ENCODE measurements at regions not wholly inside any gene's neighbourhood (a gene's known extent, or its start where the extent isn't known, plus 50 kb on each side); places are given as distances from the start of the nearest gene placed in this dataset.

DNA sequence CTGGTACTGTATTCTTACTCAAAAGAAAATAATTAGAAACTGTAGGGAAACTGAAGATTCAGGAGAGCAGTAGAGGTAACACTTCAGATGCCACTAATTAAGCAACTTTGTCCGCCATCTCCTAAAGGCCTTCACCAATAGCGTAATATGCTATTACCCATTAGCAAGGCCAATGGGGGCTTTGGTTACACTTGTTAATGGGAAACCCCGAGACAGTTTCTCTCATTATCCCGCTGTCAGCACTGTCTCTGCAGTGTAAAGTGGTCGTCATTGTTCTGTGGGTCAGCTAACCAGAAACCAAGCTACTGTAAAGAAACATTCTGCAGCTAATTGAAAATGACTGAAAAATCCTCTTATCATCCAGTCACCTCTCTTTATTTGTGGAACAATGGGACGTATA, 468.0 kb upstream of the POU3F2 start:
- Histone ChIP-seq H3K27me3 (ENCODE audit: control insufficient read depth in 2 of 2, insufficient read depth in 2 of 2, low read length in 2 of 2) (no peaks in the 10 kb centered on the region), H3K4me3 (ENCODE audit: low read length) (no peak overlapping the region), H3K27ac (ENCODE audit: low read depth, low read length) (no peak overlapping the region), H3K36me3 (ENCODE audit: control insufficient read depth in 2 of 3, insufficient read depth in 3 of 3, low read length in 3 of 3) (no peaks in the 10 kb centered on the region), H3K9me3 (ENCODE audit: control insufficient read depth in 2 of 3, low read length in 3 of 3) (no peaks in the 10 kb centered on the region), H3K4me1 (ENCODE audit: control insufficient read depth in 2 of 2, insufficient read depth in 2 of 2, low read length in 2 of 2) (no peaks in the 10 kb centered on the region)
- CTCF ChIA-PET: no interaction called here
- Mint-ChIP-seq H3K27ac (no peak overlapping the region), H3K36me3 (no peaks in the 10 kb centered on the region), H3K4me3 (no peak overlapping the region), H3K4me1 (no peaks in the 10 kb centered on the region), H3K9me3 (peaks cover 0 to 11% (median 2%) of the 10 kb centered on the region in 11 donors), H3K27me3 (no peaks in the 10 kb centered on the region)
- no peak for ATAC-seq
- POLR2A ChIA-PET: no interaction called here
- no peak for DNase-seq
- intact Hi-C loops (cut with micrococcal nuclease): no loop called here

DNA sequence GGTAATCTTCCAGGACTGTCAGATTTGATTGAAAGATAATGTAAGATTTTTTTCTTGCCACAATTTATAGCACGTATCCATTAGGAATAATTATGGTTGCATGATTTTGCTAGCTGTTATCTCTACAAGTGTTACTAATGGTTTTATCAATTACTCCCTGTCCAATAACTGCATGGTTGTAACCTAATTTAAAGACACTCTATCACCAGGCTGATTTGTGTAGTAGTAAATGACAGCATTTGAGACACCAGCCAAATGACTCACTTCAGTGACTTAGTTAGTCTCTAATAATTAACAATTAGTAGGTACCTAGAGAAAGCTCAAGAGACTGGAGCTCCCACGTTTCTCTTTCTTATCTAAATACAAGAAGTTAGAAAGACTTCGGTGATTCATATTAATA, 453.8 kb upstream of the POU3F2 start:
- Histone ChIP-seq H3K27me3 (ENCODE audit: control insufficient read depth in 2 of 2, insufficient read depth in 2 of 2, low read length in 2 of 2) (no peaks in the 10 kb centered on the region), H3K9me3 (ENCODE audit: control insufficient read depth in 2 of 3, low read length in 3 of 3) (no peaks in the 10 kb centered on the region), H3K4me1 (ENCODE audit: control insufficient read depth in 2 of 2, insufficient read depth in 2 of 2, low read length in 2 of 2) (no peaks in the 10 kb centered on the region), H3K27ac (ENCODE audit: low read depth, low read length) (no peak overlapping the region), H3K4me3 (ENCODE audit: low read length) (no peak overlapping the region), H3K36me3 (ENCODE audit: control insufficient read depth in 2 of 3, insufficient read depth in 3 of 3, low read length in 3 of 3) (no peaks in the 10 kb centered on the region)
- H3K27me3 Mint-ChIP-seq: no peaks in the 10 kb centered on the region
- intact Hi-C loops (cut with micrococcal nuclease): no loop called here
- ChIA-PET POLR2A (no interaction called here), CTCF (no interaction called here)
- H3K4me3 Mint-ChIP-seq: no peak overlapping the region
- peaks cover 0 to 13% (median 0%) of the 10 kb centered on the region in 11 donors for H3K9me3 Mint-ChIP-seq
- ATAC-seq: no peak
- no peak for DNase-seq
- no peaks in the 10 kb centered on the region for H3K4me1 Mint-ChIP-seq
- H3K27ac Mint-ChIP-seq: no peak overlapping the region
- H3K36me3 Mint-ChIP-seq: no peaks in the 10 kb centered on the region

DNA sequence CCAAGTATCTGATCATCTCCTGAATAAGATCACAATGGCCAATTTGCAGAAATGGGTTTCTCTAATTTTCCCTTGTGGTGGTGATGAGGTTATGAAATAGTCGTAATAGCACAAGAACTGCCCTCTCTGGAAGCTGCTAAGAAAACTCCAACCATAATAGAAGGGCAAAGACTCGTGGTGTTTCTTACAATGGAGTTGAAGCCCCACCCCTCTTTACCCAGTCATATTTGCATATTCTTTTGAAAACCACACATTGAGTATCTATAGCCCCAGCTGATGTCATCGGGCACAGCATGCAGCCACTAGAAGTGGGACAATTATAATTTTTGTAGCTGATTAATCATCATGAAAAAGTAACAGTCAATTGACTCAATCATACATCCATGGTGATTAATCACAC, 452.1 kb upstream of the POU3F2 start:
- no peaks in the 10 kb centered on the region for H3K4me1 Mint-ChIP-seq
- H3K4me3 Mint-ChIP-seq: no peak overlapping the region
- POLR2A ChIA-PET: no interaction called here
- Histone ChIP-seq H3K27ac (ENCODE audit: low read depth, low read length) (no peak overlapping the region), H3K4me3 (ENCODE audit: low read length) (no peak overlapping the region), H3K9me3 (ENCODE audit: control insufficient read depth in 2 of 3, low read length in 3 of 3) (no peaks in the 10 kb centered on the region), H3K27me3 (ENCODE audit: control insufficient read depth in 2 of 2, insufficient read depth in 2 of 2, low read length in 2 of 2) (no peaks in the 10 kb centered on the region), H3K4me1 (ENCODE audit: control insufficient read depth in 2 of 2, insufficient read depth in 2 of 2, low read length in 2 of 2) (no peaks in the 10 kb centered on the region), H3K36me3 (ENCODE audit: control insufficient read depth in 2 of 3, insufficient read depth in 3 of 3, low read length in 3 of 3) (no peaks in the 10 kb centered on the region)
- CTCF ChIA-PET: no interaction called here
- peaks cover 0 to 10% (median 0%) of the 10 kb centered on the region in 11 donors for H3K9me3 Mint-ChIP-seq
- no peaks in the 10 kb centered on the region for H3K36me3 Mint-ChIP-seq
- intact Hi-C loops (cut with micrococcal nuclease): no loop called here
- DNase-seq (no peak), ATAC-seq (no peak)
- H3K27ac Mint-ChIP-seq: no peak overlapping the region
- H3K27me3 Mint-ChIP-seq: no peaks in the 10 kb centered on the region

DNA sequence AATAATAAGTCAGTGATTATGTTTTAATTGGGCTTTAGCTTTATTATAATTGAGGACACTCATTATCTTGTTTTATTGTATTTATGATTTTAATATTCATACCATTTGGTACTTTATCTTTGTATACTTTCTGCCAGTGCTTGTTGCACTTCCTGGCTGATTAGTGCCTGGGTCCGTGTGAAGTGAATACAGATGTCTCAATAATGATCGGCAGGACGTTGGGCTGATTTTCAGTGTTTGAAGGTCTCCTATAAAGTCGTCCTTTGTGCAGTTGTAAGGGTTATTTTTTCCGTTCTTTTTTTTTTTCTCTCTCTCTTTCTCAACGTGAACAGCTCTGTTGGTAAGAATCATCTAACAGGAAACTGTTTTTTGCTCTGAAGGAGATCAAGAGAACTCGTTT, 450.0 kb upstream of the POU3F2 start:
- Mint-ChIP-seq H3K36me3 (no peaks in the 10 kb centered on the region), H3K9me3 (peaks cover 0 to 5% (median 0%) of the 10 kb centered on the region in 11 donors), H3K27me3 (no peaks in the 10 kb centered on the region), H3K4me3 (no peak overlapping the region), H3K27ac (no peak overlapping the region), H3K4me1 (no peaks in the 10 kb centered on the region)
- H3K4me1 ChIP-seq (ENCODE audit: control insufficient read depth in 2 of 2, insufficient read depth in 2 of 2, low read length in 2 of 2): no peaks in the 10 kb centered on the region
- H3K27ac ChIP-seq (ENCODE audit: low read depth, low read length): no peak overlapping the region
- POLR2A ChIA-PET: no interaction called here
- ATAC-seq: no peak
- H3K27me3 ChIP-seq (ENCODE audit: control insufficient read depth in 2 of 2, insufficient read depth in 2 of 2, low read length in 2 of 2): no peaks in the 10 kb centered on the region
- DNase-seq: no peak
- intact Hi-C loops (cut with micrococcal nuclease): no loop called here
- no peaks in the 10 kb centered on the region for H3K9me3 ChIP-seq (ENCODE audit: control insufficient read depth in 2 of 3, low read length in 3 of 3)
- CTCF ChIA-PET: no interaction called here
- H3K4me3 ChIP-seq (ENCODE audit: low read length): no peak overlapping the region
- no peaks in the 10 kb centered on the region for H3K36me3 ChIP-seq (ENCODE audit: control insufficient read depth in 2 of 3, insufficient read depth in 3 of 3, low read length in 3 of 3)

DNA sequence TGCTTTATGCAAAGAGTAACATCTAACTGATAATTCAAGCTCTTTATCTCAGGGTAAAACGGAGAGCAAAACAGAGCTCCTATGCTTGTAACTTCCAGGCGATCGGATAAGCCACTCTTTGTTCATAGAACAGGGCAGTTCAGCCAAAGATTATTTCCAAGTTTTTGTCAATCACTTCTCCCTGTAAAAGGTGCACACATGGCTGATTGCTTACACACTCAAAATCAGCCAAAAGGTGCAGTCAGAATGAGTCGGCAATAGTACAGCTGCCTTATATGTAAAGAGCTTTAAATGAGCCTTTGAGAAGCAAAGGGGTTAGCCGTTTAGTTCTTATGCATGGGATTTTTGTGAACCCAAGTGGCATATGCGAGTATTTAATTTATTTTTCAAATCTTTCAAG, 449.6 kb upstream of the POU3F2 start:
- H3K4me3 ChIP-seq (ENCODE audit: low read length): no peak overlapping the region
- H3K36me3 ChIP-seq (ENCODE audit: control insufficient read depth in 2 of 3, insufficient read depth in 3 of 3, low read length in 3 of 3): no peaks in the 10 kb centered on the region
- H3K4me3 Mint-ChIP-seq: no peak overlapping the region
- H3K4me1 Mint-ChIP-seq: no peaks in the 10 kb centered on the region
- no peaks in the 10 kb centered on the region for H3K27me3 ChIP-seq (ENCODE audit: control insufficient read depth in 2 of 2, insufficient read depth in 2 of 2, low read length in 2 of 2)
- H3K27ac Mint-ChIP-seq: no peak overlapping the region
- intact Hi-C loops (cut with micrococcal nuclease): no loop called here
- H3K9me3 Mint-ChIP-seq: peaks cover 0 to 5% (median 0%) of the 10 kb centered on the region in 11 donors
- H3K27ac ChIP-seq (ENCODE audit: low read depth, low read length): no peak overlapping the region
- H3K4me1 ChIP-seq (ENCODE audit: control insufficient read depth in 2 of 2, insufficient read depth in 2 of 2, low read length in 2 of 2): no peaks in the 10 kb centered on the region
- DNase-seq (no peak), ATAC-seq (no peak)
- no peaks in the 10 kb centered on the region for H3K36me3 Mint-ChIP-seq
- POLR2A ChIA-PET: no interaction called here
- no peaks in the 10 kb centered on the region for H3K27me3 Mint-ChIP-seq
- CTCF ChIA-PET: no interaction called here
- no peaks in the 10 kb centered on the region for H3K9me3 ChIP-seq (ENCODE audit: control insufficient read depth in 2 of 3, low read length in 3 of 3)

DNA sequence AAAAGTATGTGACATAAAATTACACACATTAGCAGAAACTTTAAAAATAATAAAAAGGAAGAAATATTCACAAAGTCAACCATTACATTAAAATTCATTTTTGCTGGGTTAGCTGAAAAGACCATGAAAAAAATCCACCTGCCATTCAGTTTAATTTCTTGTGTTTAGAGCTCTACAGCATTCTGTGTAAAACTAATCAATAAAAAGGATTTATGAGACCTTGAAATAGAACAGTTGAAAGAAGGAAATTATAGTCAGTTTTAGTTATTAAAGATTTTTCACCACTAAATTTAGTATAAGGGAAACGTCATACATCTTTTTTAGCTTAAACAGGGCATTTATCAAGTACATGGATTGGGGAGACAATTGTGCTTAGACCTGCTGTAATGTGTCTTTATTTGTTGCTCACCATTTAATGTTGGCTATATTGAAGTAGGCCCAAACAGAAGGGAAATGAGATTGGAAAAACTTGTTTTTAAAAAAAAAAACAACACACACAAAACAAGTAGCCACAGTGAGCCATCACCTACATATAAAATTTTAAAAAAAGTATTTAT, 438.7 kb upstream of the POU3F2 start:
- ChIA-PET CTCF (no interaction called here), POLR2A (no interaction called here)
- Mint-ChIP-seq H3K27me3 (no peaks in the 10 kb centered on the region), H3K27ac (no peak overlapping the region), H3K4me1 (no peaks in the 10 kb centered on the region), H3K36me3 (no peaks in the 10 kb centered on the region), H3K9me3 (peaks cover 0 to 19% (median 0%) of the 10 kb centered on the region in 11 donors), H3K4me3 (no peak overlapping the region)
- H3K4me3 ChIP-seq (ENCODE audit: low read length): no peak overlapping the region
- ATAC-seq: no peak
- no peak overlapping the region for H3K27ac ChIP-seq (ENCODE audit: low read depth, low read length)
- no peaks in the 10 kb centered on the region for H3K27me3 ChIP-seq (ENCODE audit: control insufficient read depth in 2 of 2, insufficient read depth in 2 of 2, low read length in 2 of 2)
- DNase-seq: no peak
- no peaks in the 10 kb centered on the region for H3K9me3 ChIP-seq (ENCODE audit: control insufficient read depth in 2 of 3, low read length in 3 of 3)
- intact Hi-C loops (cut with micrococcal nuclease): no loop called here
- H3K36me3 ChIP-seq (ENCODE audit: control insufficient read depth in 2 of 3, insufficient read depth in 3 of 3, low read length in 3 of 3): no peaks in the 10 kb centered on the region
- no peaks in the 10 kb centered on the region for H3K4me1 ChIP-seq (ENCODE audit: control insufficient read depth in 2 of 2, insufficient read depth in 2 of 2, low read length in 2 of 2)

DNA sequence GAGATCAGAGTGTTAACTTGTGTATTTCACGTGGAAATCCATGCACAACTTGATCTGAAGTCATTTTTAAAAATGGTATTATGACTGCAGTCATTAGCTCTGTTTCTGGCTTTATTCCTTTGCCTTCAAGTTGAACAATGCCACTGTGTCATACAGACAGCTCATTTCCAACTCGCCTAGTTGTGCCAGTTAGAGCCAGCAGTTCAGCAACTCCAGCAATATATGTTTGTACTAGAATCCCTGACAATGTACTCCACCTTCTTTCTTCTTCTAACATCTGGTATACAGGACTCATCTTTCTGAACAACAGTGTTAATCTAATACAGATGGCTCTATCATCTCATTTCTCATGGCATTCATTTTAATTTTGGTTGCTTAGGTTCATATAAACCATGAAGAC, 418.3 kb upstream of the POU3F2 start:
- Mint-ChIP-seq H3K27me3 (no peaks in the 10 kb centered on the region), H3K27ac (peak overlapping the region in 1 of 9 donors; percentile 9), H3K4me1 (no peaks in the 10 kb centered on the region), H3K36me3 (no peaks in the 10 kb centered on the region), H3K4me3 (peak overlapping the region in 1 of 10 donors; percentile 19), H3K9me3 (peaks cover 0 to 30% (median 9%) of the 10 kb centered on the region in 11 donors)
- no peak for DNase-seq
- ATAC-seq: no peak
- intact Hi-C loops (cut with micrococcal nuclease): no loop called here
- no peaks in the 10 kb centered on the region for H3K4me1 ChIP-seq (ENCODE audit: control insufficient read depth in 2 of 2, insufficient read depth in 2 of 2, low read length in 2 of 2)
- H3K4me3 ChIP-seq (ENCODE audit: low read length): no peak overlapping the region
- no peak overlapping the region for H3K27ac ChIP-seq (ENCODE audit: low read depth, low read length)
- ChIA-PET POLR2A (no interaction called here), CTCF (no interaction called here)
- no peaks in the 10 kb centered on the region for H3K36me3 ChIP-seq (ENCODE audit: control insufficient read depth in 2 of 3, insufficient read depth in 3 of 3, low read length in 3 of 3)
- H3K27me3 ChIP-seq (ENCODE audit: control insufficient read depth in 2 of 2, insufficient read depth in 2 of 2, low read length in 2 of 2): no peaks in the 10 kb centered on the region
- no peaks in the 10 kb centered on the region for H3K9me3 ChIP-seq (ENCODE audit: control insufficient read depth in 2 of 3, low read length in 3 of 3)
